ENCODE measurements at regions not wholly inside any gene's neighbourhood (a gene's known extent, or its start where the extent isn't known, plus 50 kb on each side); places are given as distances from the start of the nearest gene placed in this dataset.

DNA sequence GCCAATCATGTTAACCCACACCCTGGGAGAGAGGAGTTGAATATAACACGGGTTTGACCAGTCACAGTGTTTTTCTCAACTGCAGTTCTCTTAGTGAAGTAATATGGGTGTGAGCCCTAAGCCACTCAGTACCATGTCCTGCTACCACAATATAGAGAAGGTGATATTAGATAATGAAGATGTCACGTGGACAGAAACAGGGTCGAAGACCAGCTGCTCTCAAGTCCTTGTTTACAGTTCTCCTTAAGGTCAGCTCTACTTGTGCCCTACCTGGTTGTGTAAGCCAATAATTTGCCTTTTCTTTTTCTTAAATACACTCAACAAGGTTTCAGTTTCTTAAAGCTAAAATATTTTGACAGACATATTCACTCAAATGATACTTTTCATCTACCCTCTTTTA is 128.3 kb upstream of the POT1 start:
- TF ChIP-seq, protein P1, sequence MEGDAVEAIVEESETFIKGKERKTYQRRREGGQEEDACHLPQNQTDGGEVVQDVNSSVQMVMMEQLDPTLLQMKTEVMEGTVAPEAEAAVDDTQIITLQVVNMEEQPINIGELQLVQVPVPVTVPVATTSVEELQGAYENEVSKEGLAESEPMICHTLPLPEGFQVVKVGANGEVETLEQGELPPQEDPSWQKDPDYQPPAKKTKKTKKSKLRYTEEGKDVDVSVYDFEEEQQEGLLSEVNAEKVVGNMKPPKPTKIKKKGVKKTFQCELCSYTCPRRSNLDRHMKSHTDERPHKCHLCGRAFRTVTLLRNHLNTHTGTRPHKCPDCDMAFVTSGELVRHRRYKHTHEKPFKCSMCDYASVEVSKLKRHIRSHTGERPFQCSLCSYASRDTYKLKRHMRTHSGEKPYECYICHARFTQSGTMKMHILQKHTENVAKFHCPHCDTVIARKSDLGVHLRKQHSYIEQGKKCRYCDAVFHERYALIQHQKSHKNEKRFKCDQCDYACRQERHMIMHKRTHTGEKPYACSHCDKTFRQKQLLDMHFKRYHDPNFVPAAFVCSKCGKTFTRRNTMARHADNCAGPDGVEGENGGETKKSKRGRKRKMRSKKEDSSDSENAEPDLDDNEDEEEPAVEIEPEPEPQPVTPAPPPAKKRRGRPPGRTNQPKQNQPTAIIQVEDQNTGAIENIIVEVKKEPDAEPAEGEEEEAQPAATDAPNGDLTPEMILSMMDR (optimal IDR thresholded peaks at IDR 0.05 in 1 of 3, IDR thresholded peaks at IDR 0.05 in 1 of 3, conservative IDR thresholded peaks at IDR 0.05 in 1 of 3; ENCODE audit: extremely low read depth in 1 of 3, insufficient read depth in 2 of 3, low read length in 3 of 3), result no peak
- no peak for TF ChIP-seq EZH2 (IDR thresholded peaks at IDR 0.05; ENCODE audit: low read length)

All from keratinocyte (primary cell).